ENCODE measurements at regions not wholly inside any gene's neighbourhood (a gene's known extent, or its start where the extent isn't known, plus 50 kb on each side); places are given as distances from the start of the nearest gene placed in this dataset.

GRCh38 chr1:108042610-108043009 is 77.6 kb upstream of the VAV3 start:
- Histone ChIP-seq H3K36me3 (ENCODE audit: control insufficient read depth in 1 of 2, insufficient read depth in 2 of 2, low read length in 2 of 2) (no peaks in the 10 kb centered on the region), H3K9me3 (ENCODE audit: control insufficient read depth in 1 of 2, insufficient read depth in 1 of 2, low read depth in 1 of 2, low read length in 2 of 2) (no peaks in the 10 kb centered on the region), H3K4me3 (replicated peaks in 1 of 2; ENCODE audit: low read depth in 1 of 2, low read length in 2 of 2) (no peak overlapping the region), H3K4me1 (ENCODE audit: control insufficient read depth in 1 of 2, insufficient read depth in 2 of 2, low read length in 2 of 2) (no peaks in the 10 kb centered on the region), H3K9ac (ENCODE audit: low read length) (no peak overlapping the region), H3K4me2 (ENCODE audit: low read length) (no peak overlapping the region), H2AFZ (ENCODE audit: low read depth, low read length, poor library complexity, severe bottlenecking) (no peak overlapping the region), H3K27ac (ENCODE audit: low read depth, low read length) (no peak overlapping the region), H3K27me3 (ENCODE audit: insufficient read depth, low read length) (peaks cover 74% of the 10 kb centered on the region), H3K79me2 (ENCODE audit: insufficient read depth, low read length) (no peaks in the 10 kb centered on the region), H3K9me2 (ENCODE audit: insufficient read depth) (no peaks in the 10 kb centered on the region), H4K20me1 (ENCODE audit: insufficient read depth) (no peaks in the 10 kb centered on the region)
- TF ChIP-seq EZH2phosphoT487 (IDR thresholded peaks at IDR 0.05; ENCODE audit: borderline replicate concordance) = no peak
- TF ChIP-seq ZFX (IDR thresholded peaks at IDR 0.05) = no peak
- TF ChIP-seq RAD21 (IDR thresholded peaks at IDR 0.05; ENCODE audit: low read depth) = no peak
- TF ChIP-seq ZNF274 (IDR thresholded peaks at IDR 0.05; ENCODE audit: low read depth, low read length) = no peak
- no peak for TF ChIP-seq YY1 (IDR thresholded peaks at IDR 0.05; ENCODE audit: extremely low read depth, insufficient replicate concordance, low read depth, low read length)
- TF ChIP-seq, protein P1, sequence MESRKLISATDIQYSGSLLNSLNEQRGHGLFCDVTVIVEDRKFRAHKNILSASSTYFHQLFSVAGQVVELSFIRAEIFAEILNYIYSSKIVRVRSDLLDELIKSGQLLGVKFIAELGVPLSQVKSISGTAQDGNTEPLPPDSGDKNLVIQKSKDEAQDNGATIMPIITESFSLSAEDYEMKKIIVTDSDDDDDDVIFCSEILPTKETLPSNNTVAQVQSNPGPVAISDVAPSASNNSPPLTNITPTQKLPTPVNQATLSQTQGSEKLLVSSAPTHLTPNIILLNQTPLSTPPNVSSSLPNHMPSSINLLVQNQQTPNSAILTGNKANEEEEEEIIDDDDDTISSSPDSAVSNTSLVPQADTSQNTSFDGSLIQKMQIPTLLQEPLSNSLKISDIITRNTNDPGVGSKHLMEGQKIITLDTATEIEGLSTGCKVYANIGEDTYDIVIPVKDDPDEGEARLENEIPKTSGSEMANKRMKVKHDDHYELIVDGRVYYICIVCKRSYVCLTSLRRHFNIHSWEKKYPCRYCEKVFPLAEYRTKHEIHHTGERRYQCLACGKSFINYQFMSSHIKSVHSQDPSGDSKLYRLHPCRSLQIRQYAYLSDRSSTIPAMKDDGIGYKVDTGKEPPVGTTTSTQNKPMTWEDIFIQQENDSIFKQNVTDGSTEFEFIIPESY (IDR thresholded peaks at IDR 0.05; ENCODE audit: extremely low read depth, insufficient replicate concordance, low read length) = no peak
- TF ChIP-seq POLR2A (IDR thresholded peaks at IDR 0.05; ENCODE audit: borderline replicate concordance, extremely low read depth, insufficient read depth, insufficient read length) = no peak
- no peak for TF ChIP-seq ELF1 (IDR thresholded peaks at IDR 0.05; ENCODE audit: borderline replicate concordance, low read depth)
- TF ChIP-seq JUND (IDR thresholded peaks at IDR 0.05) = no peak
- TF ChIP-seq CTCF (IDR thresholded peaks at IDR 0.05 in 2 of 3, conservative IDR thresholded peaks at IDR 0.05 in 1 of 3; ENCODE audit: borderline replicate concordance in 1 of 3, insufficient read depth in 1 of 3, low read depth in 2 of 3, low read length in 2 of 3) = no peak
- TF ChIP-seq POLR2AphosphoS5 (IDR thresholded peaks at IDR 0.05; ENCODE audit: low read depth, low read length) = no peak
- TF ChIP-seq, protein P2, sequence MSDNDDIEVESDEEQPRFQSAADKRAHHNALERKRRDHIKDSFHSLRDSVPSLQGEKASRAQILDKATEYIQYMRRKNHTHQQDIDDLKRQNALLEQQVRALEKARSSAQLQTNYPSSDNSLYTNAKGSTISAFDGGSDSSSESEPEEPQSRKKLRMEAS (IDR thresholded peaks at IDR 0.05) = no peak
- no peak for TF ChIP-seq SRF (IDR thresholded peaks at IDR 0.05; ENCODE audit: low read depth)
- TF ChIP-seq CBX3 (IDR thresholded peaks at IDR 0.05; ENCODE audit: low read depth) = no peak
- TF ChIP-seq EZH2 (IDR thresholded peaks at IDR 0.05) = no peak
- no peak for TF ChIP-seq CEBPB (IDR thresholded peaks at IDR 0.05; ENCODE audit: low read depth)
- TF ChIP-seq FOSL1 (IDR thresholded peaks at IDR 0.05; ENCODE audit: low read depth) = no peak
- no peak for TF ChIP-seq REST (IDR thresholded peaks at IDR 0.05; ENCODE audit: low read depth)
- TF ChIP-seq EGR1 (IDR thresholded peaks at IDR 0.05; ENCODE audit: low read depth) = no peak
- DNase-seq (ENCODE audit: low read depth, low spot score) (no peak), ATAC-seq (no peak)
- POLR2A ChIA-PET = interaction anchor here (0.5 kb wide), 1 partner anchor 51 kb away, joined by 4 read pairs; no protein-coding TSS in a partner anchor
- intact Hi-C loops (cut with micrococcal nuclease) = no loop called here
- RAD21 ChIA-PET (ENCODE audit: low non-redundant PET in 1 of 2, low total read pairs in 2 of 2, uncharacterized antibody in 2 of 2, unreplicated experiment in 2 of 2) = no interaction called here
- no TSS peak for BruUV-seq (replicated peaks)
- CTCF ChIA-PET = no interaction called here

Measured in HCT116 (cell line).